ENCODE measurements at regions not wholly inside any gene's neighbourhood (a gene's known extent, or its start where the extent isn't known, plus 50 kb on each side); places are given as distances from the start of the nearest gene placed in this dataset.

- TF ChIP-seq EZH2 (IDR thresholded peaks at IDR 0.05; ENCODE audit: insufficient read depth, low read length) (no peak), CTCF (IDR thresholded peaks at IDR 0.05; ENCODE audit: insufficient read depth, low read depth, low read length) (no peak)
Observed at GRCh38 chr14:105944632-105945610, 418.5 kb downstream of the TMEM121 start.
